ENCODE measurements at regions not wholly inside any gene's neighbourhood (a gene's known extent, or its start where the extent isn't known, plus 50 kb on each side); places are given as distances from the start of the nearest gene placed in this dataset.
A peak's percentile ranks its signal among the peaks of the same experiment; 100 is the strongest.

DNA sequence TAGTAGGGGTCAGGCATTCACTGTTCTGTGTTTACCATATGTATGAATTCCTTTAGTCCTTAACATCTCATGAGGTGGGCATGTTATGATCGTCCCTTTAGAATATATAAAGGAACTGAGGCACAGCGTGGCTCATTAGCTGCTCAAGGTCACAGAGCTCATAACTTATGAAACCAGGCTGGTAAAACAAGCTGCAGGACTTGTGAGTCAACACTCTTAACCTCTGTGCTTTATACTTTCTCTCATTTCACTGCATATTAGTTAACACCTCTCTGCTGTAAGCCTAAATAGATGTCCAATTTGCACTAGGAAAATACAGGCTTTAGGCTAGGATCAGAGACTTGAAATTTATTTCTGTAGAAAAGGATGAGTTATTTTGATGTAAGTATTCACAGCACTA is 180.3 kb upstream of the HDAC9 start:
- Mint-ChIP-seq H3K4me1 (ENCODE audit: low read depth) (no peaks in the 10 kb centered on the region), H3K27me3 (ENCODE audit: low read depth) (no peaks in the 10 kb centered on the region), H3K36me3 (ENCODE audit: low read depth) (no peaks in the 10 kb centered on the region), H3K9me3 (ENCODE audit: low read depth) (no peaks in the 10 kb centered on the region), H3K4me3 (ENCODE audit: unreplicated experiment) (no peak overlapping the region), H3K27ac (ENCODE audit: unreplicated experiment) (no peak overlapping the region)
- DNase-seq (ENCODE audit: low spot score) = no peak
- TF ChIP-seq, protein P1, sequence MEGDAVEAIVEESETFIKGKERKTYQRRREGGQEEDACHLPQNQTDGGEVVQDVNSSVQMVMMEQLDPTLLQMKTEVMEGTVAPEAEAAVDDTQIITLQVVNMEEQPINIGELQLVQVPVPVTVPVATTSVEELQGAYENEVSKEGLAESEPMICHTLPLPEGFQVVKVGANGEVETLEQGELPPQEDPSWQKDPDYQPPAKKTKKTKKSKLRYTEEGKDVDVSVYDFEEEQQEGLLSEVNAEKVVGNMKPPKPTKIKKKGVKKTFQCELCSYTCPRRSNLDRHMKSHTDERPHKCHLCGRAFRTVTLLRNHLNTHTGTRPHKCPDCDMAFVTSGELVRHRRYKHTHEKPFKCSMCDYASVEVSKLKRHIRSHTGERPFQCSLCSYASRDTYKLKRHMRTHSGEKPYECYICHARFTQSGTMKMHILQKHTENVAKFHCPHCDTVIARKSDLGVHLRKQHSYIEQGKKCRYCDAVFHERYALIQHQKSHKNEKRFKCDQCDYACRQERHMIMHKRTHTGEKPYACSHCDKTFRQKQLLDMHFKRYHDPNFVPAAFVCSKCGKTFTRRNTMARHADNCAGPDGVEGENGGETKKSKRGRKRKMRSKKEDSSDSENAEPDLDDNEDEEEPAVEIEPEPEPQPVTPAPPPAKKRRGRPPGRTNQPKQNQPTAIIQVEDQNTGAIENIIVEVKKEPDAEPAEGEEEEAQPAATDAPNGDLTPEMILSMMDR (IDR thresholded peaks at IDR 0.05) = no peak

DNA sequence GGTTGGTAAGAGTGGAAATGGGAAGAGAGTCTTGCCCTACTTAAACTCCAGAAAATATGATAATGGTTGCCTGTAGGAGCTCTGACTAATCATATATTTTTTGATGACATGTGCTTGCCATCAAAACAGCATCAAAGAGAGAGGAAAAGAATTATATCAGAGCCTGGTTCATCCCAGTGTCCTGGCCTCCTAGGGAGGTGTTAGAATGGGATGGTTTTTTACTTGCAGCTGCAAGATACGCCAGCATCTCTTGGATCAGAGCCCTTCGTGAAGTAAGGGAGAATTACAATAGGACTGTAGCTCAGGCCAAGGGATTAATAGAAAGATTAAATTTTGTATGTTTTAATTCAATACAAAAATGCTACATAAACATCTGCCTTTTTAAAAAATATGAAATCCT is 177.6 kb upstream of the HDAC9 start:
- H3K27me3 Mint-ChIP-seq (ENCODE audit: low read depth) = no peaks in the 10 kb centered on the region
- H3K9me3 Mint-ChIP-seq (ENCODE audit: low read depth) = no peaks in the 10 kb centered on the region
- TF ChIP-seq, protein P1 (IDR thresholded peaks at IDR 0.05) = no peak
- H3K27ac Mint-ChIP-seq (ENCODE audit: unreplicated experiment) = no peak overlapping the region
- H3K4me1 Mint-ChIP-seq (ENCODE audit: low read depth) = peaks cover 3% of the 10 kb centered on the region
- no peak for DNase-seq (ENCODE audit: low spot score)
- H3K4me3 Mint-ChIP-seq (ENCODE audit: unreplicated experiment) = no peak overlapping the region
- no peaks in the 10 kb centered on the region for H3K36me3 Mint-ChIP-seq (ENCODE audit: low read depth)

DNA sequence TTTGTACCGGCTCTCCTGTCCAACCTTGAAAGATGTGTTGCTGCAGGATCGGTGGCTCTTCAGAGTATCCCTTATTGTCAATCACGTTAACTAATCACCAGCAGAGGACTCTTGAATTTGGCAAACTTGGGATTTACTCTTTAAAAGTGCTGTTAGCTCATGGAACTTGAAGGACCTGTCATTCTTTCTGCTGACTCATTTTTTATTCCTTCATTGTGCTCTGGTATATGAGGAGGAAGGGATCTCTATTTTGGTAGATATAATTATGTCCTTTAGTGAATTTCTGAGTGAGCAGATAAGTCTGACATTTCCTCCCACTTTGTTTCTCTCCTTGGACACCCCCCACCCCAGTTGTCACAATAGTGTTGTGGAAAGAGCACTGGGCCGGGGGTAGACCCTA is 175.1 kb upstream of the HDAC9 start:
- H3K4me3 Mint-ChIP-seq (ENCODE audit: unreplicated experiment) = no peak overlapping the region
- no peaks in the 10 kb centered on the region for H3K27me3 Mint-ChIP-seq (ENCODE audit: low read depth)
- H3K27ac Mint-ChIP-seq (ENCODE audit: unreplicated experiment) = no peak overlapping the region
- no peaks in the 10 kb centered on the region for H3K9me3 Mint-ChIP-seq (ENCODE audit: low read depth)
- no peak for DNase-seq (ENCODE audit: low spot score)
- TF ChIP-seq, protein P1 (IDR thresholded peaks at IDR 0.05) = no peak
- no peaks in the 10 kb centered on the region for H3K36me3 Mint-ChIP-seq (ENCODE audit: low read depth)
- peaks cover 3% of the 10 kb centered on the region for H3K4me1 Mint-ChIP-seq (ENCODE audit: low read depth)

DNA sequence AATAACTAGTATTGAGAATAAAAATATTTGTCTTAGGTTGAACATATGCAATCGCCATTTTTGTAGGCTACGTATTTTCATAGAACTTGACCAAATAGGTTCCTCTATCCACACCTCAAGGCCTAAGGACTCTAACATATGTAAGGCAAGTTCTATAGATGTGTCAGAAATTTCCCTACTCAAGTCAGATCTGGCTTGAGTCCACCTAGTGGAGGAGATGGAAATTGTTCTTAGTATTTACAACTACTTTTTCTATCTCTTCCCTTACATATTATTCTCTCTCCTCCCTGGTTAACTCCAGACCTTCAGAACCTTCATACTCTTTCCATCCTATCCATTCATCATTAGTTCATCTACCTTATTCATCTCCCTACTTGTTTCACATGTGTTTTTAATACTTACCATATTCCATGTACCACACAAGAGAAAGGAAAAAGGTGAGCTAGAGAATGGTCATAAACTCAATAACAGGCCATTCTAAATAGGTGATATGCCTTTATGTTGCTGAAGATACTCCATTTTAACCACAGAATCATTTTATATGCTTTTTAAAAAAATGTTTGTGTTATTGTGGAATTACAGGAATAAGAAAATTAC is 174.5 kb upstream of the HDAC9 start:
- no peak for DNase-seq (ENCODE audit: low spot score)
- no peaks in the 10 kb centered on the region for H3K9me3 Mint-ChIP-seq (ENCODE audit: low read depth)
- no peaks in the 10 kb centered on the region for H3K27me3 Mint-ChIP-seq (ENCODE audit: low read depth)
- no peak overlapping the region for H3K27ac Mint-ChIP-seq (ENCODE audit: unreplicated experiment)
- no peak overlapping the region for H3K4me3 Mint-ChIP-seq (ENCODE audit: unreplicated experiment)
- peaks cover 3% of the 10 kb centered on the region for H3K4me1 Mint-ChIP-seq (ENCODE audit: low read depth)
- H3K36me3 Mint-ChIP-seq (ENCODE audit: low read depth) = no peaks in the 10 kb centered on the region
- TF ChIP-seq, protein P1 (IDR thresholded peaks at IDR 0.05) = peak; percentile 85

DNA sequence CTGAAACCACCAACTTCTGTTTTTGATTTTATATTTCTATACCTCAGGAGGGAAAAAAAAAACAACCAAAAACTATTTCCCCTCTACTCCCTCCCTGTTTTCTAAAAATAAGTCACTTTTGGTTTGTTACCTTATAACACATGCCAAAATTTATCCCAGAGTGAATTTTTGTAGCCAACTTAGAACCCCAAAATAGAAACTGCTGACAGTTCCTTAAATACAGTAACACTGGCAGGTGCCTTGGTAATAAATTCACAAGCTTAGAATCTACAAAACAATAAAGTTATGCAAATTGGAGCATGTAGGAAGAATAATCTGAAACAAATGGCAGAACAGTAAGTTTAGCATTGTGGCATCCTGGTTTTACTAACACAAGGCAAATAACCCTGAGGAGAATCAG is 165.0 kb upstream of the HDAC9 start:
- H3K9me3 Mint-ChIP-seq (ENCODE audit: low read depth) = peaks cover 2% of the 10 kb centered on the region
- TF ChIP-seq, protein P1 (IDR thresholded peaks at IDR 0.05) = no peak
- H3K27ac Mint-ChIP-seq (ENCODE audit: unreplicated experiment) = no peak overlapping the region
- peaks cover 1% of the 10 kb centered on the region for H3K27me3 Mint-ChIP-seq (ENCODE audit: low read depth)
- no peak for DNase-seq (ENCODE audit: low spot score)
- peaks cover 2% of the 10 kb centered on the region for H3K36me3 Mint-ChIP-seq (ENCODE audit: low read depth)
- no peak overlapping the region for H3K4me3 Mint-ChIP-seq (ENCODE audit: unreplicated experiment)
- peaks cover 3% of the 10 kb centered on the region for H3K4me1 Mint-ChIP-seq (ENCODE audit: low read depth)

All from chondrocyte (in vitro differentiated cells).